GM23338 (cell line): ENCODE measurements at regions not wholly inside any gene's neighbourhood (a gene's known extent, or its start where the extent isn't known, plus 50 kb on each side); places are given as distances from the start of the nearest gene placed in this dataset.

Experiments used
- ATAC-seq: fragments of 200-7000 bp; cut with Tn5 transposase; 3 replicates; pipeline ENCODE4 v1.9.1; 2020
- DNase-seq: peaks from one replicate; pipeline ENCODE4 v3.0.0-alpha.2; 2015; ENCODE audit warnings: low spot score
- H2AFZ ChIP-seq: fragments of 200-600 bp; sonication (generic); 2 replicates; pipeline ENCODE4 v1.8.0; 2016; ENCODE audit warnings: antibody characterized with exemption, mild to moderate bottlenecking, moderate library complexity
- H3F3A ChIP-seq: fragments of 200-600 bp; sonication (generic); replicated peaks from 2 replicates; pipeline ENCODE4 v1.8.0; 2017; ENCODE audit warnings: antibody characterized with exemption, mixed run types, low read depth
- H3K27ac ChIP-seq: fragments of 200-600 bp; sonication (generic); 2 replicates; pipeline ENCODE4 v1.6.1; 2016; ENCODE audit warnings: low read depth
- H3K27me3 ChIP-seq: fragments of 200-600 bp; sonication (generic); 2 replicates; pipeline ENCODE4 v1.8.0; 2016; ENCODE audit warnings: mild to moderate bottlenecking, mixed run types, moderate library complexity; ENCODE audit not compliant: insufficient read depth
- H3K36me3 ChIP-seq: fragments of 200-600 bp; sonication (generic); 2 replicates; pipeline ENCODE4 v1.8.0; 2016; ENCODE audit warnings: mild to moderate bottlenecking; ENCODE audit not compliant: insufficient read depth
- H3K4me1 ChIP-seq: fragments of 200-600 bp; sonication (generic); 2 replicates; pipeline ENCODE4 v1.8.0; 2016; ENCODE audit warnings: mild to moderate bottlenecking, moderate library complexity; ENCODE audit not compliant: insufficient read depth
- H3K4me2 ChIP-seq: fragments of 200-600 bp; sonication (generic); 2 replicates; pipeline ENCODE4 v1.7.1; 2017; ENCODE audit warnings: mixed run types
- H3K4me3 ChIP-seq: fragments of 200-600 bp; sonication (generic); 2 replicates; pipeline ENCODE4 v1.6.1; 2016; ENCODE audit warnings: mixed run types
- H3K79me2 ChIP-seq: fragments of 200-600 bp; sonication (generic); replicated peaks from 2 replicates; pipeline ENCODE4 v1.8.0; 2017; ENCODE audit warnings: mild to moderate bottlenecking; ENCODE audit not compliant: insufficient read depth
- H3K9me2 ChIP-seq: fragments of 200-600 bp; sonication (generic); 2 replicates; pipeline ENCODE4 v1.8.0; 2017; ENCODE audit not compliant: insufficient read depth
- H4K20me1 ChIP-seq: fragments of 200-600 bp; sonication (generic); replicated peaks from 2 replicates; pipeline ENCODE4 v1.8.0; 2017; ENCODE audit warnings: mild to moderate bottlenecking; ENCODE audit not compliant: insufficient read depth
- H3K27ac Mint-ChIP-seq: 2 replicates; pipeline ENCODE4 v1.8.0; 2020; ENCODE audit warnings: inconsistent platforms, mild to moderate bottlenecking, moderate library complexity, mixed read lengths
- H3K27me3 Mint-ChIP-seq: 3 replicates; pipeline ENCODE4 v1.8.0; 2022; ENCODE audit warnings: low read depth, mild to moderate bottlenecking, moderate library complexity, mixed read lengths, inconsistent platforms; ENCODE audit not compliant: insufficient read depth, poor library complexity
- H3K36me3 Mint-ChIP-seq: 3 replicates; pipeline ENCODE4 v1.8.0; 2021; ENCODE audit warnings: low read depth, mild to moderate bottlenecking, inconsistent platforms, moderate library complexity, mixed read lengths
- H3K4me1 Mint-ChIP-seq: 3 replicates; pipeline ENCODE4 v1.8.0; 2020; ENCODE audit warnings: mild to moderate bottlenecking, inconsistent platforms, mixed read lengths
- H3K4me3 Mint-ChIP-seq: 3 replicates; pipeline ENCODE4 v1.8.0; 2021; ENCODE audit warnings: moderate library complexity, mild to moderate bottlenecking, inconsistent platforms, mixed read lengths
- H3K9me3 Mint-ChIP-seq: 3 replicates; pipeline ENCODE4 v1.8.0; 2020; ENCODE audit warnings: moderate library complexity, mild to moderate bottlenecking, inconsistent platforms, mixed read lengths
- CREB1 ChIP-seq: fragments of 250-450 bp; sonication (Bioruptor Pico); IDR thresholded peaks from 2 replicates; pipeline ENCODE4 v1.5.0; 2020; ENCODE audit warnings: low read depth, mild to moderate bottlenecking, moderate library complexity
- EZH2 ChIP-seq: fragments of 200-600 bp; sonication (generic); IDR thresholded peaks from one replicate; pipeline ENCODE4 v1.8.0; 2017; ENCODE audit warnings: antibody characterized with exemption, mild to moderate bottlenecking, low read depth; ENCODE audit not compliant: unreplicated experiment
- EZH2phosphoT487 ChIP-seq: fragments of 200-600 bp; sonication (generic); IDR thresholded peaks from one replicate; pipeline ENCODE4 v1.8.1; 2018; ENCODE audit warnings: antibody characterized with exemption; ENCODE audit not compliant: unreplicated experiment
- JUNB ChIP-seq: IDR thresholded peaks from one replicate; pipeline ENCODE4 v1.6.1; 2016; ENCODE audit warnings: antibody characterized with exemption; ENCODE audit not compliant: unreplicated experiment
- NANOG ChIP-seq: IDR thresholded peaks from 2 replicates; pipeline ENCODE4 v1.6.1; 2016; ENCODE audit warnings: antibody characterized with exemption, borderline replicate concordance
- STAT1 ChIP-seq: IDR thresholded peaks from one replicate; pipeline ENCODE4 v1.6.1; 2016; ENCODE audit warnings: antibody characterized with exemption; ENCODE audit not compliant: unreplicated experiment
- ZNF114 ChIP-seq: fragments of 250-450 bp; sonication (Bioruptor Pico); IDR thresholded peaks from 2 replicates; pipeline ENCODE4 v1.5.0; 2020; ENCODE audit warnings: mild to moderate bottlenecking, moderate library complexity
- ZNF331 ChIP-seq: fragments of 250-450 bp; sonication (Bioruptor Pico); IDR thresholded peaks from 2 replicates; pipeline ENCODE4 v1.5.0; 2020; ENCODE audit warnings: low read depth, mild to moderate bottlenecking, moderate library complexity
- TF ChIP-seq, protein P1 (sequence below), 2 experiments: fragments of 200-600 bp in 1 of 2; sonication (generic) in 1 of 2; conservative IDR thresholded peaks; 2 replicates each; pipeline versions ENCODE4 v1.5.1 to v1.6.1; 2016 to 2017; ENCODE audit warnings: antibody characterized with exemption in 2 of 2, low read depth in 2 of 2, mild to moderate bottlenecking in 2 of 2, moderate library complexity in 1 of 2
- TF ChIP-seq, protein P2 (sequence below): IDR thresholded peaks from 2 replicates; pipeline ENCODE4 v1.6.1; 2016; ENCODE audit warnings: antibody characterized with exemption
- TF ChIP-seq, protein P3 (sequence below): IDR thresholded peaks from one replicate; pipeline ENCODE4 v1.6.1; 2018; ENCODE audit warnings: antibody characterized with exemption; ENCODE audit not compliant: unreplicated experiment

DNA sequence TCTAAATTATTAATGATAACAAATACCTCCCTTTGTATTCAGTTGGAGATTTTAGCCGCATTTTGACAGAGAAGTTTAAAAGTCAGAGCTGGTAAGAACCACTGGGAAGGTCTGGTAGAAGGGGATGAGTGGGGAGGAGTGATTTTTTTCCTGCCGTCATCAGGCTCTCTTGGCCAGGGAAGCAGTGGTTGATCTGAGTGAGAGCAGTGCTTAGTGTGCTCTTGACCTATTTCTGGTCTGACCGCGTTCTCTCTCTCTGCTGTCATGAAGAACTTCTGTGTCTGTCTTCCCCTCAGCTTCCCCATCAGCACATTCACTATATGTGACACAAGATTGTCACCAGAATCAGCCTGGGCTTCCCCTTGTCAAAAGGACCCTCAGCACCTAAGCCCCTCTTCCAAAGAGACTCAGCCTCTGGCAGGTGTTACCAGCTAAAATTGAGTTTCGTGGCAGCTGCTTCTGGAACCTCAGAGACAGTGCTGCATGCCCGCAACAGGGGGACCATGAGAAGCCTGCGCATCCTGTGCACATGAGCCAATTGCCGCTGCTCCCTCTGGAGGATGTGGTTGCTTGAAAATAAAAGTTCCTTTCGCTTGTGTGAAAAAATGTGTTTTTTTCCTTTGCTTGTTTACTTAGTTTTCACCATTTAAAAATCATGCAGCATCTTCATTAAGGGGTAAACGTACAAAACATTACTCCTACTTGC is 268.9 kb downstream of the C4orf33 start:
- Mint-ChIP-seq H3K27me3 (no peaks in the 10 kb centered on the region), H3K4me3 (no peak overlapping the region), H3K27ac (no peak overlapping the region; the same call in 1 of the 2 replicates), H3K36me3 (peaks cover 2% of the 10 kb centered on the region; the same call in 1 of the 3 replicates), H3K4me1 (peaks cover 11% of the 10 kb centered on the region; the same call in 2 of the 3 replicates), H3K9me3 (peaks cover 3% of the 10 kb centered on the region; the same call in 2 of the 3 replicates)
- Histone ChIP-seq H3K4me3 (no peak overlapping the region), H3K4me2 (no peak overlapping the region), H3K36me3 (no peaks in the 10 kb centered on the region), H4K20me1 (no peaks in the 10 kb centered on the region), H3K27me3 (no peaks in the 10 kb centered on the region), H3K4me1 (no peaks in the 10 kb centered on the region), H3K79me2 (no peaks in the 10 kb centered on the region), H3K9me2 (no peaks in the 10 kb centered on the region), H3K27ac (no peak overlapping the region), H2AFZ (peak overlapping the region; percentile 67), H3F3A (no peaks in the 10 kb centered on the region)
- DNase-seq (peak; percentile 11), ATAC-seq (no peak; the same call in 2 of the 3 replicates)
- TF ChIP-seq JUNB: no peak
- TF ChIP-seq, protein P1, sequence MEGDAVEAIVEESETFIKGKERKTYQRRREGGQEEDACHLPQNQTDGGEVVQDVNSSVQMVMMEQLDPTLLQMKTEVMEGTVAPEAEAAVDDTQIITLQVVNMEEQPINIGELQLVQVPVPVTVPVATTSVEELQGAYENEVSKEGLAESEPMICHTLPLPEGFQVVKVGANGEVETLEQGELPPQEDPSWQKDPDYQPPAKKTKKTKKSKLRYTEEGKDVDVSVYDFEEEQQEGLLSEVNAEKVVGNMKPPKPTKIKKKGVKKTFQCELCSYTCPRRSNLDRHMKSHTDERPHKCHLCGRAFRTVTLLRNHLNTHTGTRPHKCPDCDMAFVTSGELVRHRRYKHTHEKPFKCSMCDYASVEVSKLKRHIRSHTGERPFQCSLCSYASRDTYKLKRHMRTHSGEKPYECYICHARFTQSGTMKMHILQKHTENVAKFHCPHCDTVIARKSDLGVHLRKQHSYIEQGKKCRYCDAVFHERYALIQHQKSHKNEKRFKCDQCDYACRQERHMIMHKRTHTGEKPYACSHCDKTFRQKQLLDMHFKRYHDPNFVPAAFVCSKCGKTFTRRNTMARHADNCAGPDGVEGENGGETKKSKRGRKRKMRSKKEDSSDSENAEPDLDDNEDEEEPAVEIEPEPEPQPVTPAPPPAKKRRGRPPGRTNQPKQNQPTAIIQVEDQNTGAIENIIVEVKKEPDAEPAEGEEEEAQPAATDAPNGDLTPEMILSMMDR (conservative IDR thresholded peaks at IDR 0.05; ENCODE audit: low read depth in 2 of 2): 0 out of 4 replicates have a peak, but pooled peaks of 1 of the 2 experiments have one; percentile 17

DNA sequence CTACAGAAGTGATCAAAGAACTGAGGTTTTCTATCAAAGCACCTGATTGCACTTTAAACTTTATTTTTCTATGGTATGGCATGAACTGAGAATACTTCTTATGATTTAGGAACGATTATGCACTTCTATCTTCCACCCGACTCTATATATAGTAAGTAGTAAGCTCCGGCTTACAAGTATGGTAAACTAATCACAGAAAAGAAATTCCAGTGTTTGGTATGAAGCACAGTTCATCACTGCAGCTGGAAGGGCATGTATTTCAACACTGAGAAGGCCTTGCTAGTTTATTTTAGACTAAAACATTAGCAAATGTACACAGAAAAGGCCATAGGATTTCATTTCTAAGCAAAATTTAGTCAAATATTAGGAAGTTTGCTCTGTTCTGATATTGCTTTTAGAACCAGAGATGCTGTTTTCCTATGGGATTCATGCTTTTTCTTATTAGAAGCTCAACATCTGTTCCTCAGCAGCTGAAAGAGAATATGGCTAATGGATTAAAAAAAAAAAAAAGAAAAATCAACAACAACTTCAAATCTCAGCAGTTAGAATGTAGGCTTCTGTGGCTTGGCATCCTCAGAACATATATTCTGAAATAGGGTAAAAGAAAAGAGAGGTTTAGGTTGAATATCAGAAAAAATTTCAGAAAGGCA is 273.5 kb downstream of the C4orf33 start:
- Mint-ChIP-seq H3K27me3 (no peaks in the 10 kb centered on the region), H3K36me3 (no peaks in the 10 kb centered on the region), H3K27ac (no peak overlapping the region), H3K4me3 (no peak overlapping the region), H3K9me3 (no peaks in the 10 kb centered on the region), H3K4me1 (no peaks in the 10 kb centered on the region)
- no peaks in the 10 kb centered on the region for H3F3A ChIP-seq
- DNase-seq (no peak), ATAC-seq (no peak)
- no peak overlapping the region for H3K4me3 ChIP-seq
- no peak overlapping the region for H3K4me2 ChIP-seq
- H3K79me2 ChIP-seq: no peaks in the 10 kb centered on the region
- no peaks in the 10 kb centered on the region for H3K9me2 ChIP-seq
- H3K27me3 ChIP-seq: no peaks in the 10 kb centered on the region
- no peaks in the 10 kb centered on the region for H4K20me1 ChIP-seq
- H3K36me3 ChIP-seq: no peaks in the 10 kb centered on the region
- no peaks in the 10 kb centered on the region for H3K4me1 ChIP-seq
- H3K27ac ChIP-seq: no peak overlapping the region
- no peak overlapping the region for H2AFZ ChIP-seq
- TF ChIP-seq CREB1 (CRISPR knock-in tag) (no peak), STAT1 (no peak), EZH2 (no peak), JUNB (no peak), ZNF331 (CRISPR knock-in tag) (no peak), EZH2phosphoT487 (no peak), ZNF114 (CRISPR knock-in tag) (no peak), NANOG (no peak)
- TF ChIP-seq, protein P2, sequence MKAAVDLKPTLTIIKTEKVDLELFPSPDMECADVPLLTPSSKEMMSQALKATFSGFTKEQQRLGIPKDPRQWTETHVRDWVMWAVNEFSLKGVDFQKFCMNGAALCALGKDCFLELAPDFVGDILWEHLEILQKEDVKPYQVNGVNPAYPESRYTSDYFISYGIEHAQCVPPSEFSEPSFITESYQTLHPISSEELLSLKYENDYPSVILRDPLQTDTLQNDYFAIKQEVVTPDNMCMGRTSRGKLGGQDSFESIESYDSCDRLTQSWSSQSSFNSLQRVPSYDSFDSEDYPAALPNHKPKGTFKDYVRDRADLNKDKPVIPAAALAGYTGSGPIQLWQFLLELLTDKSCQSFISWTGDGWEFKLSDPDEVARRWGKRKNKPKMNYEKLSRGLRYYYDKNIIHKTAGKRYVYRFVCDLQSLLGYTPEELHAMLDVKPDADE: no peak
- TF ChIP-seq, protein P1 (conservative IDR thresholded peaks at IDR 0.05; ENCODE audit: low read depth in 2 of 2): no peak
- TF ChIP-seq, protein P3, sequence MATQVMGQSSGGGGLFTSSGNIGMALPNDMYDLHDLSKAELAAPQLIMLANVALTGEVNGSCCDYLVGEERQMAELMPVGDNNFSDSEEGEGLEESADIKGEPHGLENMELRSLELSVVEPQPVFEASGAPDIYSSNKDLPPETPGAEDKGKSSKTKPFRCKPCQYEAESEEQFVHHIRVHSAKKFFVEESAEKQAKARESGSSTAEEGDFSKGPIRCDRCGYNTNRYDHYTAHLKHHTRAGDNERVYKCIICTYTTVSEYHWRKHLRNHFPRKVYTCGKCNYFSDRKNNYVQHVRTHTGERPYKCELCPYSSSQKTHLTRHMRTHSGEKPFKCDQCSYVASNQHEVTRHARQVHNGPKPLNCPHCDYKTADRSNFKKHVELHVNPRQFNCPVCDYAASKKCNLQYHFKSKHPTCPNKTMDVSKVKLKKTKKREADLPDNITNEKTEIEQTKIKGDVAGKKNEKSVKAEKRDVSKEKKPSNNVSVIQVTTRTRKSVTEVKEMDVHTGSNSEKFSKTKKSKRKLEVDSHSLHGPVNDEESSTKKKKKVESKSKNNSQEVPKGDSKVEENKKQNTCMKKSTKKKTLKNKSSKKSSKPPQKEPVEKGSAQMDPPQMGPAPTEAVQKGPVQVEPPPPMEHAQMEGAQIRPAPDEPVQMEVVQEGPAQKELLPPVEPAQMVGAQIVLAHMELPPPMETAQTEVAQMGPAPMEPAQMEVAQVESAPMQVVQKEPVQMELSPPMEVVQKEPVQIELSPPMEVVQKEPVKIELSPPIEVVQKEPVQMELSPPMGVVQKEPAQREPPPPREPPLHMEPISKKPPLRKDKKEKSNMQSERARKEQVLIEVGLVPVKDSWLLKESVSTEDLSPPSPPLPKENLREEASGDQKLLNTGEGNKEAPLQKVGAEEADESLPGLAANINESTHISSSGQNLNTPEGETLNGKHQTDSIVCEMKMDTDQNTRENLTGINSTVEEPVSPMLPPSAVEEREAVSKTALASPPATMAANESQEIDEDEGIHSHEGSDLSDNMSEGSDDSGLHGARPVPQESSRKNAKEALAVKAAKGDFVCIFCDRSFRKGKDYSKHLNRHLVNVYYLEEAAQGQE: no peak
